T-helper 1 cell treated with Interleukin-12 subunit alpha and Interleukin-12 subunit beta and Interleukin-4 antibody, amounts not matched to agents 30 ng/mL and 1 ng/mL, for 36 hours (primary cell): ENCODE measurements at regions not wholly inside any gene's neighbourhood (a gene's known extent, or its start where the extent isn't known, plus 50 kb on each side); places are given as distances from the start of the nearest gene placed in this dataset.

Experiments
- intact Hi-C: fragments of 100-400 bp; cut with micrococcal nuclease; formaldehyde crosslinking; loops from one replicate; pipeline ENCODE4 v1.15.1; 2024

DNA sequence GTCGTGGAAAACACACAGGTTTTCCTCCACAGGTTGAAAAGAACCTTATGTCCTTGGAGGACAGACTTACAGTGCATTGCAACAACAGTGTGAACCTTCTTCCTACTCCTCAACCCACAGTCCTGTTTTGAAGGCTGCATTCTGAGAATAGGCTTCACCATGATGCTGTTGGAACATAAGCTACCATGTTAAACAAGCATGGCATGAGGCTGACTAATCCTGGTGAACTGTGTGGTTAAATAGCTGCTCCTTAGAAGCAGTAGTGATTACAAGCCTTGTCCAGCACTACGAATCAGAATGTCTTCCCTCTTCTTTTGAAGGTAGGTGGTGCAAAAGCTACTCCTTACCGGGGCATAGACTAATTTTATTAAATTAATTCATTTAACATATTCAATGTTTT is 368.5 kb upstream of the EPHA7 start:
- intact Hi-C loops = no loop called here

DNA sequence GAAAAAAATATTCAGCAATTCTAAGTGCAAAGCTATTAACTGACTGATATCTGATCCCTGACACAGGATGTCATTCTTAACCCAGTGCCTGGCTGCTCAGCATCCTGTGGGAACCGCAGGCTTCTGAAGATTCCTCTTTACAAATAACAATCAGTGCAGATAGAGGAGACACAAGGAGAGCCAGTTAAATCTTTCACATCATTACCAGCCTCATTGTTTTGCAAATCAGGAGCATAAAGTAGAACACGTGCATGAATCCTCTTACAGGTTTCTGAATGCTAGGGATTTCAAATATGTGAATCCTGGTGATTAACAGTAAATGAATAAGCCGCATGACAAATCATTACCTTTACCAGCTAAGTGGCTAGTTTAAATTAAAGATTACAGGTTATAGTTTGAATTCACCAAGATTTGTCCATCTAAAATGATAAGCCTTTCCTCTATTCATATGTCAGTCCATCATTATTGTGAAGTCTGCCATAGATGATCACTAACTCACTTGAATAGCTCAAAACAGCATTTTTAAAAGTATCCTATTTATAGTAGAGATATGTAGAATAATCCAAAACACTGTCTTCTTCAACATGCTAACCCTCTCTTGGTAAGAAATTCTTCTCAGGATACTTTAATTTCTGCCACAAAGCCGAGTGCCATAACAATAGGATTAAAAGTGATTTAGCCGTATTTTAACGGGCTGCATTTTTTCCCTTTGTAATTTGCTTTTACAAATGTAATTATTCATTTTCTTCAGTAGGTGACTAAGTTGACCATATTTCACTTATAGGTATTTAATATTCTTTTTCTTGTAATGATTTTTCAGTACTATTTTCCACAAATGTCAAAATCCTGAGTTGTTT is 367.3 kb upstream of the EPHA7 start:
- intact Hi-C loops = no loop called here

DNA sequence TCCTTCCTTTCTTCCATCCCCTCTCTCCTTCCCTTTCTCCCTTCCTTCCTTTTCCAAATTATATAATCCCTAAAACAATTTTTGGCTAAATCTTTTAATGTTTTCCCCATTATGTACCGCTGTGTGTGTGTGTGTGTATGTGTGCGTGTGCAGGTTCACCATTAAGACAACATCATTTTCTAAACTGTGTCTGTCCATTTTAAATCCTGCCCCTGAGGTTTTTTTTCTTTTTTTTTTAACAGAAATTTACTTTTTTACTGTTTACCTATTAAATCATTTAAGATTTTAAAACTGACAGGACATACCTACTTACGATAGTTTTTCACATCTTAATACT is 366.3 kb upstream of the EPHA7 start:
- intact Hi-C loops = no loop called here

DNA sequence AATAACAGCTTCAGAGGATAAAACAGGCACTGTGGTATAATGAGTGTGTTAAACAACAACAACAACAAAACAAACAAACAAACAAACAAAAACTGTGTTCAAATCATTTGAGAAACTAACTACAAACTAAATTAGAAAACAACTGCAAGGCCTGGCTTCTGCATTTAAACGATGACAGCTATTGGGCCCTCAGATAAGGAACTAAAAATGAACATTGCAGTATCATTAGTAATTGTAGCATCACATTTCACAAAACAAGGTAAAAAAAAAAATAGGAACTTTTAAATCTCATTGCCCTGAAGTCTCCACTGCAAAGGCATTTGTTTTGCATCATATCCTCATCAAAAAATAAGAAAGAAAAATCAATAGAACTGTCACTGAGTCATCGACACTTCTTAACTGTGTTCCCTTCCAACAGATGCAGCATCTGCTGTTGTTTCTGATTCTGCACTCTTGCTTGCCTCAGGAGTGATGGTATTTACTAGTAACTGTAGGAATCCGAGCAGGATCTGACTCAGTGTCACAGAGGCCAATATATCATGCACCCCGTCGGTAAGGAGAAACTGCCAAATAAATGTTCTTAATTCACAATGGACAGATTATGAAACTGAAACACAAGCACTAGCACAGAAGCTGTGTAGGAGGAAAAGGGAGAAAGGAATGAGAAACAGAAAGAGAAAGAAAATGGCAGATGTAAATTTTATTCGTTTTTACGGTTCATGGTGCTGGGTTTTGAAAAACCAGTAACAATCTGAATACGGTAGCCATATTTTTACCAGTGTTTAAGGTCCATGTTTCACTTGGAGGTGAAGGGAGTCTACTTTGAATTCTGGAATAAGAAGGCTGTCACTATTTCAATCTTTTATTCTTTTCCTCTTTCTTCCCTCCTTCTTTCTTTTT is 365.7 kb upstream of the EPHA7 start:
- intact Hi-C loops = no loop called here

DNA sequence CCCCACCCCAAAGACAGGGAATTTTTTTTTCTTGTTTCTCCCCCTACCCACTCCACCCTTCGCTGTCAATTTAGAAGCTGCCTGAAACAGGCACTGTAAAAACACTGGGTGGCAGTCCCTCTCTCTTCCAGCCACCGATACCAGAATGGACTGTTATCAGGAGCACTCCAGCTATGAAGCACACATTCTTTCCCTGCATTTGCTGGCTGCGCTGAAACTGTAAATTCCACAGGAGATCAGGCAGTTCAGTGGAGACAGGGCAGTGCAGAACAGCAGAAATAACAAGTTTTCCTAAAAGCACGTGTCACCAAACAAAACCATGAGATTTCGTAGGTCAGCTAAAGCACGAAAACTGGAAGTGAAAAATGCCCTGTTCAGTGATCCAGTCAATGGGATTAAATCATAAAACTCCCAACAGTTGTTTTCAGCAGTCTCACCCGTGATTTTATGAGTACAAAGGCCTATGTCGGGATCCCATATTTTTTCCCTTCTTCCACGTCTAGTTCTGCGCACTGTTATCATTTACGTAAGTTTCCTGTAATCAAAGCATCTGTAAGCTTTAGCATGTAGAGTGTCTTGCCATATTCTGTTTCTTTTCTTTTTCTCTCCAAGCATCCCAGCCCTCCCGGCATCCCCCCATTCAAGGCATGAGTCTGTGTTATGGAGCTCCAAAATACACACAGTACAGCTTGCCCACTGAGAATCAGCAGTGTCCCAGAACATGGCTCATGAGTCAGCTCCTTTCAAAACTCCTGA is 359.9 kb upstream of the EPHA7 start:
- intact Hi-C loops = no loop called here

DNA sequence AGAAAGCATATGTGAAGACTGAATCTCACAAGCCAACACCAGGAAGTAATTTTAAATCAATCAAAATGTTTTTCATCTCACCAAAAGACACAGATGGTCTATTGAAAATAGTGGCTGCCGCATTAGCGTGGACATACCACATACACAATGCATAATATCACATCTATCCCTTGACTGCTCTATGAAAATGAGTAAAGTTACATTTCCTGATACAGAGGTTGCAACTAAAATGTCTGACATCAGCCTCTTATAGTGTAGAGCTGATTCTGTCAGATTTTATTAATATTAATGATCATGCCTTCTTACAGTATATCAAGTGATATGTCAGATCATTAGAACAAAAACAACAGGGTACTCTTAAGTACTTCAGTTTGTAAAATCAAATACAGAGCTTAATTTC is 339.8 kb upstream of the EPHA7 start:
- intact Hi-C loops = no loop called here

DNA sequence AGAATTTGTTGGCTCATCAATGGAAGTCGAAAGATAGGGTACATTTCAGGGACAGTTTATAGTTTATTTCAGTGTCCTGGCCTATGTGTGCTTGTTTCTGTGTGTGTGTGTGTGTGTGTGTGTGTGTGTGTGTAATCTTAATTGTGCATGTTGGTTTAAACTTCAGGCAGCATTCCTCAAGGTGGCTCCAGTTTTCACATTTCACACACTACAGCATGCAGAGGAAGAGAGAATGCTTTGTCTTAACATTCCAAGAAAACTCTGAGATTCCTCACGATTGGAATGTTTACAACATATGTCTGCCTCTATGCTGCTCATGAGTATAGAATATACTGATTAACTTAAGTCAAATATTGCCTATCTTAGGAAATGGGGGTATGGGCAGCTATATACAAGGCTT is 332.6 kb upstream of the EPHA7 start:
- intact Hi-C loops = no loop called here

DNA sequence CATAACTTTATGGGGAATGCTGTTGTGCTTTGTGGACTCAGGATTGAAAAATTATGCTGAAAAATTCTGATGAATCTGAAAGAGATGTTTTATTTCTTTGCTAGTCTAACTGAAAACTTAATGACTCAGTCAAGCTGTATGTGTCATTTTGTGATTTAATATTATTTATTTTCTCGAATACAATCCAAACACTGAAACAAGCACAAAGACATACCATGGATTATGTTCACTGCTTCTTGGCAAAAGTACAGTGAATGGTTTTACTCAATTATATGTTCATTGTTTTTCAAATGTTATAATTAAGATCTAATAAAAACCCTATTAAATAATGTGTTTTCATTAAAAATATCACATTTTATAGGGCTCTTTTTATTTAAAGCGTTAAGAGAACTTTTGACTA is 330.6 kb upstream of the EPHA7 start:
- intact Hi-C loops = no loop called here

DNA sequence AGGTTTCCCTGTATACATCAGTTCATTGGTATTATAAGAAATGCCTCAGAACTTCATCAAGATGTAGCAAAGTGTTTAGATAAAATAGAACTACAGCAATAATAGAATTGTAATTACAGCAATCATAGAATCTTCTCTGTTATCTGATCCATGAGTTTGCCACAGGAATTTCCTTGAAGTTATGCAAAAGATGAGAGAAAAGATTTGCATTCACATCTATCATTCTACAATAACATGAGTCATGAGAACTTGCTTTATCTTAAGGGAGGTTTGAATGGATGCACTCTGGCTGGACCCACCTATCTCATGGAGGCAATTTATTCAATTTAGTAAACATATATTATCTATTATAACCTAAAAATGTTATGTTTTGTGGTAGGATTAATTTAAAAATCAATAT is 329.8 kb upstream of the EPHA7 start:
- intact Hi-C loops = no loop called here

DNA sequence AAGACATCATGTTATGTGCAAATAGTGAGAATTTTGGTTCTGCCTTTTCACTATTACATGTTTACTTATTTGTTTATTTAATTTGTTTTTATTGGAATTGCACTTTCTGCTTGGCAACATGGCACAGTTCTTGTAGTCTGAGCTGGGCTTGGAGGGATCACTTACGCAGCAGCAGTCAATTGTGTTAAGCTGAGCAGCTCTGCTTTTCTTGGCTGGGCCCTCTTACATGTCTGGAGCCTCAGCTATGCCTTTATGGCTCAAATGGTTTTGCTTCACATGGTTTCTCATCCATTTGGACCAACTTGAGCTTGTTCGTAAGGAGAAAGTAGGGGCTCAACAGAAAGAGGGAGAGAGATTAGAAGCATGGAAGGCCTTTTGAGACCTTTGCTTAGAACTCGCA is 327.5 kb upstream of the EPHA7 start:
- intact Hi-C loops = no loop called here

DNA sequence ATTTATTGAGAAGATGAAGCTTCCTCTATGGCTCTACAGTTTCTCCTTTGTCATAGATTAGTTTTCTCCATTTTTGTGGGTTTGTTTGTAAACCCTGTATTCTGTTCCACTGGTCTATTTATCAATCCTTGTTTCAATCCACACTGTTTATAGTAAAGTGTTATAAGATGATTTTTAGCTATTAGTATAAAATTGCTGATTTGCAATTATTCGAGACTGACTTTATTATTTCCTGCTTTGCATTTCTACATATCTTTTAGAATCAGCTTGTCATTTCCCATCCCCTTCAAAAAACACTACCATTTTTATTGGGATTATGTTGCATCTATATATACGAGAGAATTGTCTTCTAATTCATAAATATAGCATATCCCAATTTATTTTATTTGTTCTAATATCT is 325.9 kb upstream of the EPHA7 start:
- intact Hi-C loops = no loop called here

DNA sequence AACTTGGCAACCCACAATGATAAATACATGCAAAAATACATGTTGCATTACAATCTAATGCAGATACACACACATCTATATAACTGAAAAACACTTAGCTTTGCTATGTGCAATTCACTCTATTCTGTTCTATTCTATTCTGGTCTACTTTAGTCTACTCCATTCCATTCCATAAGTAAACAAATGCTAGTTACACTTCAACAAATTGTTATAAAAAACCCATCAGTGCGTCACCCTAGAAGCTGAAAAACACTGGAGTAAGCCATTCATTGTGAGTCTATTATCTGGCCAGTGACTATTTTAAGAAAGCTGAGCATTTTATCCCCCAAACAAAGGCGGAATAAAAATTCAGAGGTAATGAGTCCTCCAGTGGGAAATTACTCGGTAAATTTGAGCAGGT is 315.7 kb upstream of the EPHA7 start:
- intact Hi-C loops = no loop called here

DNA sequence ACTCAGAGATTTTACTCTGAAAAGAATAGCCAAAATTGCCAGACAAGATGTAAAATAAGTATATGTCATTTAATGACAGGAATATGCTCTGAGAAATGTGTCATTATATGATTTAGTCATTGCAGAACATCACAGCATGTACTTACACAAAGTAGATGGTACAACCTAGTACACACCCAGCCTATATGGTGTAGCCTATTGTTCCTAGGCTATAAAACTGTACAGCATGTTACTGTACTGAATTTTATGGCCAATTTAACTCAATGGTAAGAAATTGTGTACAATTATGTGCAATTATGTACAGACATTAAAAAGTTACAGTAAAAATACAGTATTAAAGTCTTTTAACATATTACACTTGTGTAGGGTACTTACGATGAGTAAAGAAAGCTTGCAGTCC is 311.9 kb upstream of the EPHA7 start:
- intact Hi-C loops = no loop called here

DNA sequence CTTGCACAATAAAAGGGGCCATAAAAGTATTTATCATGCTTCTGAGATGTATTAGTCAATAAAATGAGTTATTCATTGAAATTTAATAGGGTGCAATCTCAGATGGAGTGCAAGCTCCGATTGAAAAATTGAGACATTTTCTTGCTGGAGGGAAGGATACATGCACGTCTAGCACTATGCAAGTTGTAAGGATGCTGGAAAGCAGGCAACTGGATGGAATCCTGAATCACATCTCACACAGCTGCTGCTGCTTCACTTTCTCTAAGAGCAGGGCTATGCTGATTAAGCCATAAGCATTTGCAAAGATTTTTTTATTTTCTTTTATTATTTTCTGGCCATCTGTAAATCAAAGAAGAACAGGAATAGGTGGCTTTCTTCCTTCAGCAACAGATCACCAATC is 308.8 kb upstream of the EPHA7 start:
- intact Hi-C loops = no loop called here

DNA sequence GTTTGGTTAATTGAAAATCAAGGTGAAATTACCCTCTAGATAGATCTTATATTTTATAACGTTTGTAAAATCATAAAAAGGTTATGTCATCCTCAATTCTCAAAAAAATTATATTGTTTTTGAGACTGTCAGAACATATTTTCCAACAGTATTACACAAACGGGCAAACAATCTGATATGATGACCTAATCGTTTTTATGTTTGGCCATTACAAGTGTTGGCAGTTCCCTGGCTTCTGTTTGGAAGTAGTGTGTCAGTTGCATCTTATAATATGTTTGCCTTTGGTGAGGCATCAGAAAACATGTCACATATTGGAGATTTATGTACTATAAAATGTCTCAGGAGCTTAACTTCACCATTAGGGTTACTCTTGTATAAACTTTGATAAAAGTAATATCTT is 308.1 kb upstream of the EPHA7 start:
- intact Hi-C loops = no loop called here

DNA sequence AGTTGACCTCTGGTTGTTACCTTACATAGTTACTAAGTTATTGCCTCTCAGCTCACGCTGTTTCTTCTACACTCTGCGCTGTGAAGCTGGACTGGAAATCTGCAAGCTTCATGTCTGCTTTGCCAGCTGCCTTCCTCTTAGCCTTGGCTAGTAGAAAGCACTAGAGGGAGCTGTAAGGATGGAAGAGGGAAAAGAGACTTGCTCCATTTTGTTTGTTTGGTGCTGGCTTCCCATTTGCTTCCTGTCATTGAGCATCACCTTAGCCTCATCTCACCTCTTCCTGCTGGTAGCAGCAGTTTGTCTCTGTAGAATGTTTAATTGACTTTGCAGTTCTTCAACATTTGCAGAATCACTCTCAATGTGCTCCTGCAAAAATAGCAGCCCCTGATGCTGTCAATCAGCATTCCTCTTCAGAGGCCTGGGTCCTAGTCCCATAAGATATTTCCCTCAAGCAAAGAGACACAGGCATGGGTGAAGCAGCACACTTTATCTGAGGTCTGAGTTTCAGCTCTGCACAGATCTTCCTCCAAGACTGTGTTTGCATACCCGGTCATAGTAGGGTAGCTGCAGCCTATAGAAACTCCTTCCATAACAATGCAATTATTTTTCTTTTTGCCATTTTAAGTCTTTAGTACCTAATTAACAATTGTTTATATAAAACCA is 302.2 kb upstream of the EPHA7 start:
- intact Hi-C loops = no loop called here

DNA sequence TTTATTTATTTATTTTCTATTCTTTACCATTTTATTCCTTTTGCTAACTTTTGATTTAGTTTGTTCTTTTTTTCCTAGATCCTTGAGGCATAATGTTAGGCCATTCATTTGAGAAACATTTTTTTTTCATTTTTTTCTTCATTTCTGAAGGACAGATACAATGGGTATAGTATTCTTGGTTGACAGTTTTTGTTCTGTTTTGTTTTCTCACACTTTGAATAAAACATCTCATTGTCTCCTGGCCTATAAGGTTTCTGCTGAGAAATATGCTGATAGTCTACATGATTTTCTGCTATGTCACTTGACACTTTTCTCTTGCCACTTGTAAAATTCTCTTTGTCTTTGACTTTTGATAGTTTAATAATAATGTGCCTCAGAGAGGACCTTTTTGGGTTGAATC is 294.6 kb upstream of the EPHA7 start:
- intact Hi-C loops = no loop called here

DNA sequence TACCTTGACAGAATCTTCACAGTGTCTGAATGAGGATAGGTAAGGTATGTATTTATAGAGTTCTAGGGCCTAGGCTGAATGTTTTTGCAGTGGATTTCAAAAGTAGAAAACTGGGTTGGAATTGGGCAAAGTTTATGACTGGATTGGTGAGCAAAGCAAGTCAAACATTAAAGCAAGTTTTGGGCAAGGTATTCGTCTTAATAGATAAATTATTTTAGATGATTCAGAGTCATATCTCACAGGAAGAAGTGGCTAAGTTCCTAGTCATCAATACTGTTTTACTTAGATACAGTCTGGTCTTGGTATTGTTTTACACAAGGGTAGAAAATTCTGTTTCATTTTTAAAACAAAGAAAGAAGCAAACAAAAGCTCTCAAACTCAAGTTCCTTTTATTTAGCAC is 284.1 kb upstream of the EPHA7 start:
- intact Hi-C loops = no loop called here

DNA sequence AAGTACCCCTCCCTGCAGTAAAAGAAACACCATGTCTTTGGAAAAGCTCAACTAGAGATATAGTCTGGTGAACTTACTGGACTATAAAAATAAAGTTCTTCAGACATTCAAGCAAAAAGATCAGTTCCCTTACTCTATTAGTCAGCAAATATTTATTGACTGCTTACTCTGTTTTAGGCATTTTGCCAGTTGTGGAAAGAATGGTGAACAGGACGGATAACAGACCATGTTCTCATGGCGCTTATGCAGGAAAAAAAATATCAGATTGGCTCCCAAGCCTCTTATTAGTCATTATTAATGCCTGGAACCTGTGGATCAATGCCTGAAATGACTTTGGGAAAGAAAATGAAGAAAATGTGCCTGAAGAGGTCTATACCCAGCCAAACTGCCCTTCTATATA is 282.2 kb upstream of the EPHA7 start:
- intact Hi-C loops = no loop called here

DNA sequence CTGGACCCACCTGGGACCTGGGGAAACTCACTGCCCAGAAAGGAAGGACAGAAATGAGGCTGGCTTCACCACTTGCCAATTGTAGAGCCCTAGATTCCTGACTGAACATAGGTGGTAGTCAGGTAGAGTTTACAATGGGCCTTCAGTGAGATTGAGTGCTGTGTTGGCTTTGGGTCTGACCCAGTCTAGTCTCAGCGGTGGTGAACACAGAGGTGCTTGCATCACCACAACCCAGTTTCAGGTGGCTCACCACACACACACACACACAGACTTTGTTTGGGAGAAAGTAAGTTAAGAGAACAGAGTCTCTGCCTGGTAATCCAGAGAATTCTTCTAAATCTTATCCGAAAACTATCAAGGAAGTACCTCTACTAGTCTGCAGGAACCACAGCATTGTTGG is 266.1 kb upstream of the EPHA7 start:
- intact Hi-C loops = no loop called here

DNA sequence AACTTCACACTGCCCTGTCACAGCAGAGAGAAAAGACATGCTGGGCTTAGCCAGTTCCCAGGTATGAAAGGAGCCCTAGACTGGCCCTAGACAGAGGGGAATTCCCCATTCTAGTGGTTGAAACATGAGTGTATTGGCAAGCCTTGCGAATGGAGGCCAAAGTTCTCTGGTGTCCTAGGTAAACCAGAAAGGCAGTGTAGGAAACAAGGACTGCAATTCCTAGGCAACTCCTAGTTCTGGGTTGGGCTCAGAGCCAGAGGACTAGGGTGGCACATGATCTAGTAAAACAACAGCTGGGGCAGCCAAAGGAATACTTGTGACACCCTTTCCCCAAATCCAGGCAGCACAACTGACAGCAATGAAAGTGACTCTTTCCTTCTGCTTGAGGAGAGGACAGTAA is 265.0 kb upstream of the EPHA7 start:
- intact Hi-C loops = no loop called here

DNA sequence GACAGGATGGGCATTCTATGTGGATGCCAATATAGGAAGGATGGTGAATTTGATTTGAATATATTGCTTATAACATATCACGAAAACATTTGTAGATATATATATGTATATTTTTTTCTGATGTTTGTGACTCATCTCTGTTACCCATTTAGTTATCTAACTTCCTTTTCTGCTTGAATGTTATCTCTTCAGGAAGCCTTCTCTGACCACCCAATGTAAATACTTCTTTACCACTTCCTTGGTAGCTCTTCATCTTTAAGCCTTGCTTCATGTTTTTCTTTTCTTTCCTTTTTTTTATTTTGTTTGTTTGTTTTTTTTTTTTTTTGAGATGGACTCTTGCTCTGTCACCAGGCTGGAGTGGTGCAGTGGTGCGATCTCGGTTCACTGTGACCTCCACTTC is 260.5 kb upstream of the EPHA7 start:
- intact Hi-C loops = no loop called here
